Natural killer cell (primary cell): ENCODE measurements at regions not wholly inside any gene's neighbourhood (a gene's known extent, or its start where the extent isn't known, plus 50 kb on each side); places are given as distances from the start of the nearest gene placed in this dataset.

Experiments
- ATAC-seq, 3 donors: fragments of 150-1000 bp in 2 of 3; fragments of 200-7000 bp in 1 of 3; cut with Tn5 transposase; 1 replicate in 1 of 3; 2 replicates in 2 of 3; pipeline ENCODE4 v1.10.0; 2021; ENCODE audit warnings: mild to moderate bottlenecking in 2 of 3, moderate library complexity in 2 of 3
- DNase-seq, 2 donors: peaks; one replicate each; pipeline versions ENCODE4 v3.0.0 to v3.0.0-alpha.2; 2013 to 2021; ENCODE audit warnings: mixed read lengths in 1 of 2
- H3K27ac ChIP-seq: one replicate; pipeline ENCODE4 v1.5.1; 2013; ENCODE audit warnings: mild to moderate bottlenecking, low read length
- H3K27me3 ChIP-seq: one replicate; pipeline ENCODE4 v1.6.1; 2013; ENCODE audit warnings: low read length; ENCODE audit not compliant: control insufficient read depth, insufficient read depth
- H3K36me3 ChIP-seq: one replicate; pipeline ENCODE4 v1.6.1; 2013; ENCODE audit warnings: low read length; ENCODE audit not compliant: control insufficient read depth, insufficient read depth
- H3K4me1 ChIP-seq: one replicate; pipeline ENCODE4 v1.6.1; 2013; ENCODE audit warnings: low read length; ENCODE audit not compliant: control insufficient read depth, insufficient read depth
- H3K4me3 ChIP-seq: one replicate; pipeline ENCODE4 v1.5.1; 2013; ENCODE audit warnings: low read length
- H3K9me3 ChIP-seq: one replicate; pipeline ENCODE4 v1.6.1; 2013; ENCODE audit warnings: low read length; ENCODE audit not compliant: control insufficient read depth, insufficient read depth
- H3K27ac Mint-ChIP-seq, 2 donors: one replicate each; pipeline ENCODE4 v1.8.0; 2022; ENCODE audit warnings: mild to moderate bottlenecking in 2 of 2, mixed read lengths in 2 of 2, moderate library complexity in 1 of 2
- H3K27me3 Mint-ChIP-seq, 2 donors: one replicate each; pipeline ENCODE4 v1.8.0; 2022; ENCODE audit warnings: low read depth in 2 of 2, mixed read lengths in 2 of 2
- H3K36me3 Mint-ChIP-seq: one replicate; pipeline ENCODE4 v1.8.0; 2022; ENCODE audit warnings: mixed read lengths
- H3K4me1 Mint-ChIP-seq, 2 donors: one replicate each; pipeline ENCODE4 v1.8.0; 2022; ENCODE audit warnings: mixed read lengths in 2 of 2
- H3K4me3 Mint-ChIP-seq: one replicate; pipeline ENCODE4 v1.8.0; 2022; ENCODE audit warnings: mild to moderate bottlenecking, moderate library complexity, mixed read lengths
- H3K9me3 Mint-ChIP-seq, 2 donors: one replicate each; pipeline ENCODE4 v1.8.0; 2022; ENCODE audit warnings: mixed read lengths in 2 of 2
- WGBS: methylation state at CpG from one replicate; pipeline ENCODE4 v1.1.7; 2013; ENCODE audit warnings: missing lambda C conversion rate; ENCODE audit not compliant: insufficient coverage; 5-methylcytosine and 5-hydroxymethylcytosine counted together
- intact Hi-C: fragments of 100-400 bp; cut with micrococcal nuclease; formaldehyde crosslinking; loops from one replicate; pipeline ENCODE4 v1.14.2; 2022
- TF ChIP-seq, protein P1 (sequence below): fragments of 200-600 bp; IDR thresholded peaks from one replicate; pipeline ENCODE4 v1.8.0; 2022; ENCODE audit warnings: antibody characterized with exemption

DNA sequence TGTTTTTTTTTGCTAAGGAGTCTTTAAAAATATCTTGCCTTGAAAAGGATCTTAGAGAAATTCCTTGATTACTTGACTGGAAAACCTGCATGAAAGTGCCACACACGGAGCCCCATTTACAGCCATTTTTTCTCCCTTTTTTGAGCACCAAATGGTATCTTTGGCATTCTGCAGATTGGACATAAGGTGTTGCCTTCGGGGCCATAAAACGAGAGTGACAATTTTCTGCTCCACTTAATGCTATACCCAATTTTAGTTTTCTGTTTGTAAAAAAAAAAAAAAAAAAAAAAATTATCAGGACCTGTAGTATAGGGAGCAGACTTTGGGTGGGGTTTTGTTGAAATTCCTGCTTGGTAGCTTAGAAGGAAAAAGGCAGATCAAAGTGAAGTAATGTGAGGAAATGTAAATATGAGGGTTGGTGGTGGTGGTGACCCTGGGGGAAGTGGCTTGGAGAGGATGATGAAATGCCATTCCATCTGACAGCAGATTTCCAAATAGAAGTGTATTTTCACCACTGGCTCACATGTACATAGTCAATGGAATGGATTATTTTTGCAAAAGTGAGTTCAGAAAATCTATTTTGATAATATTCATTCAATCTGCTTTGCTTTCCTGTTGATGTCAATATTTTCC, 212.1 kb upstream of the SOX4 start:
- Histone ChIP-seq H3K4me1 (no peaks in the 10 kb centered on the region), H3K27ac (no peak overlapping the region), H3K9me3 (no peaks in the 10 kb centered on the region), H3K4me3 (no peak overlapping the region), H3K36me3 (no peaks in the 10 kb centered on the region), H3K27me3 (no peaks in the 10 kb centered on the region)
- DNase-seq (no peak), ATAC-seq (no peak)
- peaks cover 10 to 14% of the 10 kb centered on the region in 2 donors for H3K4me1 Mint-ChIP-seq
- 94% methylated on average over 1 of the region's 3 CpGs for WGBS
- H3K36me3 Mint-ChIP-seq = no peaks in the 10 kb centered on the region
- peaks cover 11 to 24% of the 10 kb centered on the region in 2 donors for H3K27me3 Mint-ChIP-seq
- no peak overlapping the region for H3K4me3 Mint-ChIP-seq
- TF ChIP-seq, protein P1, sequence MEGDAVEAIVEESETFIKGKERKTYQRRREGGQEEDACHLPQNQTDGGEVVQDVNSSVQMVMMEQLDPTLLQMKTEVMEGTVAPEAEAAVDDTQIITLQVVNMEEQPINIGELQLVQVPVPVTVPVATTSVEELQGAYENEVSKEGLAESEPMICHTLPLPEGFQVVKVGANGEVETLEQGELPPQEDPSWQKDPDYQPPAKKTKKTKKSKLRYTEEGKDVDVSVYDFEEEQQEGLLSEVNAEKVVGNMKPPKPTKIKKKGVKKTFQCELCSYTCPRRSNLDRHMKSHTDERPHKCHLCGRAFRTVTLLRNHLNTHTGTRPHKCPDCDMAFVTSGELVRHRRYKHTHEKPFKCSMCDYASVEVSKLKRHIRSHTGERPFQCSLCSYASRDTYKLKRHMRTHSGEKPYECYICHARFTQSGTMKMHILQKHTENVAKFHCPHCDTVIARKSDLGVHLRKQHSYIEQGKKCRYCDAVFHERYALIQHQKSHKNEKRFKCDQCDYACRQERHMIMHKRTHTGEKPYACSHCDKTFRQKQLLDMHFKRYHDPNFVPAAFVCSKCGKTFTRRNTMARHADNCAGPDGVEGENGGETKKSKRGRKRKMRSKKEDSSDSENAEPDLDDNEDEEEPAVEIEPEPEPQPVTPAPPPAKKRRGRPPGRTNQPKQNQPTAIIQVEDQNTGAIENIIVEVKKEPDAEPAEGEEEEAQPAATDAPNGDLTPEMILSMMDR = no peak
- H3K9me3 Mint-ChIP-seq = no peaks in the 10 kb centered on the region
- no peak overlapping the region for H3K27ac Mint-ChIP-seq
- intact Hi-C loops = no loop called here

GRCh38 chr6:21382821-21383449, 210.6 kb upstream of the SOX4 start:
- TF ChIP-seq, protein P1 = no peak
- 68% methylated on average over 12 of the region's 12 CpGs for WGBS

GRCh38 chr6:21383450-21384085, 210.0 kb upstream of the SOX4 start:
- Mint-ChIP-seq H3K27me3 (peaks cover 10 to 35% of the 10 kb centered on the region in 2 donors), H3K4me1 (peaks cover 10 to 14% of the 10 kb centered on the region in 2 donors), H3K9me3 (no peaks in the 10 kb centered on the region), H3K36me3 (no peaks in the 10 kb centered on the region), H3K4me3 (no peak overlapping the region), H3K27ac (no peak overlapping the region)
- Histone ChIP-seq H3K36me3 (no peaks in the 10 kb centered on the region), H3K4me3 (no peak overlapping the region), H3K9me3 (no peaks in the 10 kb centered on the region), H3K4me1 (no peaks in the 10 kb centered on the region), H3K27ac (no peak overlapping the region), H3K27me3 (no peaks in the 10 kb centered on the region)
- no peak for ATAC-seq
- TF ChIP-seq, protein P1 = no peak
- WGBS = 91% methylated on average over 17 of the region's 17 CpGs
- DNase-seq = no peak
- intact Hi-C loops = no loop called here

More at GRCh38 chr6:21382821-21383449, 210.6 kb upstream of the SOX4 start:
- H3K27me3 Mint-ChIP-seq = peaks cover 11 to 35% of the 10 kb centered on the region in 2 donors
- Histone ChIP-seq H3K27me3 (no peaks in the 10 kb centered on the region), H3K4me1 (no peaks in the 10 kb centered on the region), H3K4me3 (no peak overlapping the region), H3K9me3 (no peaks in the 10 kb centered on the region), H3K36me3 (no peaks in the 10 kb centered on the region), H3K27ac (no peak overlapping the region)
- H3K4me1 Mint-ChIP-seq = peaks cover 10 to 14% of the 10 kb centered on the region in 2 donors
- ATAC-seq = peak in 1 of 3 donors; percentile 38
- no peaks in the 10 kb centered on the region for H3K9me3 Mint-ChIP-seq
- H3K4me3 Mint-ChIP-seq = no peak overlapping the region
- DNase-seq = no peak
- H3K27ac Mint-ChIP-seq = no peak overlapping the region
- intact Hi-C loops = no loop called here
- H3K36me3 Mint-ChIP-seq = no peaks in the 10 kb centered on the region
